ENCODE measurements at regions not wholly inside any gene's neighbourhood (a gene's known extent, or its start where the extent isn't known, plus 50 kb on each side); places are given as distances from the start of the nearest gene placed in this dataset.

GRCh38 chr6:131400779-131401496, 172.1 kb upstream of the ARG1 start:
- intact Hi-C loops (cut with DNase I): no loop called here
- no peak overlapping the region for H3K9ac ChIP-seq (ENCODE audit: low read length in 3 of 3)
- H3K4me3 ChIP-seq (ENCODE audit: low read length in 3 of 3): no peak overlapping the region
- H3K4me1 ChIP-seq (ENCODE audit: control insufficient read depth in 2 of 3, insufficient read depth in 2 of 3, low read depth in 1 of 3, low read length in 3 of 3): no peaks in the 10 kb centered on the region
- no peak overlapping the region for H3K27ac ChIP-seq (ENCODE audit: low read depth in 2 of 2, low read length in 2 of 2)
- H3K27me3 ChIP-seq (ENCODE audit: control insufficient read depth, insufficient read depth, low read length): no peaks in the 10 kb centered on the region
- TF ChIP-seq CTCF (IDR thresholded peaks at IDR 0.05; ENCODE audit: borderline replicate concordance, extremely low read depth, insufficient read depth): no peak
- H3K9me3 ChIP-seq (ENCODE audit: control insufficient read depth in 2 of 3, insufficient read depth in 1 of 3, low read length in 3 of 3): no peaks in the 10 kb centered on the region
- no peak for FAIRE-seq
- DNase-seq: no peak
- H3K36me3 ChIP-seq (ENCODE audit: control insufficient read depth in 2 of 3, insufficient read depth in 3 of 3, low read length in 3 of 3): no peaks in the 10 kb centered on the region

GRCh38 chr6:131408811-131409210, 164.2 kb upstream of the ARG1 start:
- intact Hi-C loops (cut with DNase I): no loop called here
- FAIRE-seq: no peak
- Histone ChIP-seq H3K27ac (ENCODE audit: low read depth in 2 of 2, low read length in 2 of 2) (no peak overlapping the region), H3K4me1 (ENCODE audit: control insufficient read depth in 2 of 3, insufficient read depth in 2 of 3, low read depth in 1 of 3, low read length in 3 of 3) (no peaks in the 10 kb centered on the region), H3K9me3 (ENCODE audit: control insufficient read depth in 2 of 3, insufficient read depth in 1 of 3, low read length in 3 of 3) (no peaks in the 10 kb centered on the region), H3K36me3 (ENCODE audit: control insufficient read depth in 2 of 3, insufficient read depth in 3 of 3, low read length in 3 of 3) (no peaks in the 10 kb centered on the region), H3K27me3 (ENCODE audit: control insufficient read depth, insufficient read depth, low read length) (no peaks in the 10 kb centered on the region), H3K9ac (ENCODE audit: low read length in 3 of 3) (no peak overlapping the region), H3K4me3 (ENCODE audit: low read length in 3 of 3) (no peak overlapping the region)
- TF ChIP-seq CTCF (IDR thresholded peaks at IDR 0.05; ENCODE audit: borderline replicate concordance, extremely low read depth, insufficient read depth): no peak
- DNase-seq: no peak

GRCh38 chr6:131410785-131411184, 162.2 kb upstream of the ARG1 start:
- FAIRE-seq (no peak), DNase-seq (no peak)
- intact Hi-C loops (cut with DNase I): no loop called here
- Histone ChIP-seq H3K4me1 (ENCODE audit: control insufficient read depth in 2 of 3, insufficient read depth in 2 of 3, low read depth in 1 of 3, low read length in 3 of 3) (no peaks in the 10 kb centered on the region), H3K27ac (ENCODE audit: low read depth in 2 of 2, low read length in 2 of 2) (no peak overlapping the region), H3K9ac (ENCODE audit: low read length in 3 of 3) (no peak overlapping the region), H3K9me3 (ENCODE audit: control insufficient read depth in 2 of 3, insufficient read depth in 1 of 3, low read length in 3 of 3) (no peaks in the 10 kb centered on the region), H3K36me3 (ENCODE audit: control insufficient read depth in 2 of 3, insufficient read depth in 3 of 3, low read length in 3 of 3) (no peaks in the 10 kb centered on the region), H3K4me3 (ENCODE audit: low read length in 3 of 3) (no peak overlapping the region), H3K27me3 (ENCODE audit: control insufficient read depth, insufficient read depth, low read length) (no peaks in the 10 kb centered on the region)
- no peak for TF ChIP-seq CTCF (IDR thresholded peaks at IDR 0.05; ENCODE audit: borderline replicate concordance, extremely low read depth, insufficient read depth)
